Urinary bladder (tissue), 3 donors: ENCODE measurements at regions not wholly inside any gene's neighbourhood (a gene's known extent, or its start where the extent isn't known, plus 50 kb on each side); places are given as distances from the start of the nearest gene placed in this dataset.

Source experiments
- DNase-seq: peaks from one replicate; pipeline ENCODE4 v3.0.0-alpha.2; 2015; ENCODE audit errors: extremely low spot score
- H3K27ac ChIP-seq: one replicate; pipeline ENCODE4 v1.5.1; 2013; ENCODE audit warnings: low read depth, mild to moderate bottlenecking, moderate library complexity
- H3K36me3 ChIP-seq: one replicate; pipeline ENCODE4 v1.6.1; 2013; ENCODE audit warnings: mild to moderate bottlenecking, moderate library complexity; ENCODE audit not compliant: insufficient read depth
- H3K4me1 ChIP-seq: one replicate; pipeline ENCODE4 v1.6.1; 2013; ENCODE audit warnings: mild to moderate bottlenecking, moderate library complexity; ENCODE audit not compliant: insufficient read depth
- H3K4me3 ChIP-seq: one replicate; pipeline ENCODE4 v1.5.1; 2013; ENCODE audit warnings: low read depth, low read length
- WGBS: extraction: QIAGEN DNeasy Blood & Tissue Kit; methylation state at CpG from one replicate; pipeline ENCODE4 v1.1.7; 2013; 5-methylcytosine and 5-hydroxymethylcytosine counted together
- donor health status: healthy with polysubstance abuse.
- donor health status: healthy.

GRCh38 chr10:44500451-44500850 lies 115.6 kb upstream of the CXCL12 start:
- Histone ChIP-seq H3K4me3 (no peak overlapping the region), H3K4me1 (no peaks in the 10 kb centered on the region), H3K27ac (no peak overlapping the region), H3K36me3 (no peaks in the 10 kb centered on the region)
- 18% methylated on average over 1 of the region's 1 CpG for WGBS
- DNase-seq: no peak

GRCh38 chr10:44506386-44506785 lies 121.5 kb upstream of the CXCL12 start:
- Histone ChIP-seq H3K36me3 (no peaks in the 10 kb centered on the region), H3K4me3 (no peak overlapping the region), H3K27ac (no peak overlapping the region), H3K4me1 (no peaks in the 10 kb centered on the region)
- WGBS: 87% methylated on average over 3 of the region's 3 CpGs
- DNase-seq: no peak

GRCh38 chr10:44510379-44511115 lies 125.7 kb upstream of the CXCL12 start:
- Histone ChIP-seq H3K36me3 (no peaks in the 10 kb centered on the region), H3K27ac (no peak overlapping the region), H3K4me1 (no peaks in the 10 kb centered on the region), H3K4me3 (no peak overlapping the region)
- WGBS: 94% methylated on average over 6 of the region's 6 CpGs
- DNase-seq: no peak

GRCh38 chr10:44511166-44511565 lies 126.3 kb upstream of the CXCL12 start:
- Histone ChIP-seq H3K4me1 (no peaks in the 10 kb centered on the region), H3K36me3 (no peaks in the 10 kb centered on the region), H3K27ac (no peak overlapping the region), H3K4me3 (no peak overlapping the region)
- WGBS: 89% methylated on average over 2 of the region's 2 CpGs
- no peak for DNase-seq

GRCh38 chr10:44511601-44512000 lies 126.7 kb upstream of the CXCL12 start:
- Histone ChIP-seq H3K36me3 (no peaks in the 10 kb centered on the region), H3K4me1 (no peaks in the 10 kb centered on the region), H3K27ac (no peak overlapping the region), H3K4me3 (no peak overlapping the region)
- WGBS: 80% methylated on average over 2 of the region's 2 CpGs
- no peak for DNase-seq

- Histone ChIP-seq H3K36me3 (no peaks in the 10 kb centered on the region), H3K27ac (no peak overlapping the region), H3K4me1 (no peaks in the 10 kb centered on the region), H3K4me3 (no peak overlapping the region)
- 48% methylated on average over 4 of the region's 4 CpGs for WGBS
- DNase-seq: peak; percentile 21
These were observed 127.6 kb upstream of the CXCL12 start for GRCh38 chr10:44512431-44513022.

GRCh38 chr10:44513591-44513990 lies 128.7 kb upstream of the CXCL12 start:
- Histone ChIP-seq H3K4me3 (no peak overlapping the region), H3K36me3 (no peaks in the 10 kb centered on the region), H3K4me1 (no peaks in the 10 kb centered on the region), H3K27ac (no peak overlapping the region)
- no peak for DNase-seq
- 59% methylated on average over 5 of the region's 5 CpGs for WGBS

- Histone ChIP-seq H3K4me1 (no peaks in the 10 kb centered on the region), H3K27ac (no peak overlapping the region), H3K36me3 (no peaks in the 10 kb centered on the region), H3K4me3 (no peak overlapping the region)
- WGBS: 43% methylated on average over 6 of the region's 6 CpGs
- no peak for DNase-seq
These were observed 132.0 kb upstream of the CXCL12 start for GRCh38 chr10:44516891-44517290.

GRCh38 chr10:44517635-44518034 lies 132.7 kb upstream of the CXCL12 start:
- DNase-seq: no peak
- 85% methylated on average over 7 of the region's 7 CpGs for WGBS
- no peaks in the 10 kb centered on the region for H3K36me3 ChIP-seq
- H3K4me3 ChIP-seq: no peak overlapping the region
- H3K27ac ChIP-seq: no peak overlapping the region
- no peaks in the 10 kb centered on the region for H3K4me1 ChIP-seq

GRCh38 chr10:44519361-44519760 lies 134.5 kb upstream of the CXCL12 start:
- 18% methylated on average over 2 of the region's 2 CpGs for WGBS
- no peak overlapping the region for H3K4me3 ChIP-seq
- no peaks in the 10 kb centered on the region for H3K36me3 ChIP-seq
- no peak for DNase-seq
- H3K27ac ChIP-seq: no peak overlapping the region
- H3K4me1 ChIP-seq: no peaks in the 10 kb centered on the region

GRCh38 chr10:44520651-44521050 lies 135.8 kb upstream of the CXCL12 start:
- no peak for DNase-seq
- Histone ChIP-seq H3K4me3 (no peak overlapping the region), H3K4me1 (no peaks in the 10 kb centered on the region), H3K36me3 (no peaks in the 10 kb centered on the region), H3K27ac (no peak overlapping the region)
- 90% methylated on average over 2 of the region's 2 CpGs for WGBS

GRCh38 chr10:44539178-44539577 lies 154.3 kb upstream of the CXCL12 start:
- 65% methylated on average over 3 of the region's 3 CpGs for WGBS
- no peak for DNase-seq
- Histone ChIP-seq H3K36me3 (no peaks in the 10 kb centered on the region), H3K4me3 (no peak overlapping the region), H3K4me1 (no peaks in the 10 kb centered on the region), H3K27ac (no peak overlapping the region)

- 89% methylated on average over 8 of the region's 8 CpGs for WGBS
- no peak overlapping the region for H3K4me3 ChIP-seq
- no peak for DNase-seq
- H3K4me1 ChIP-seq: no peaks in the 10 kb centered on the region
- H3K27ac ChIP-seq: no peak overlapping the region
- H3K36me3 ChIP-seq: no peaks in the 10 kb centered on the region
These were observed 167.8 kb upstream of the CXCL12 start for GRCh38 chr10:44552726-44553125.

- Histone ChIP-seq H3K4me1 (no peaks in the 10 kb centered on the region), H3K4me3 (no peak overlapping the region), H3K36me3 (no peaks in the 10 kb centered on the region), H3K27ac (no peak overlapping the region)
- WGBS: 87% methylated on average over 7 of the region's 7 CpGs
- DNase-seq: no peak
These were observed 172.8 kb upstream of the CXCL12 start for GRCh38 chr10:44557596-44558191.
